ENCODE measurements at regions not wholly inside any gene's neighbourhood (a gene's known extent, or its start where the extent isn't known, plus 50 kb on each side); places are given as distances from the start of the nearest gene placed in this dataset.

GRCh38 chr2:81334046-81334445, 1029.5 kb upstream of the LRRTM1 start:
- Histone ChIP-seq H3K27me3 (no peaks in the 10 kb centered on the region), H3K4me3 (no peak overlapping the region), H3K4me1 (no peaks in the 10 kb centered on the region), H3K9me3 (no peaks in the 10 kb centered on the region), H3K36me3 (no peaks in the 10 kb centered on the region), H3K27ac (no peak overlapping the region)
- no peak for ATAC-seq (ENCODE audit: low FRiP score in 2 of 2)
- TF ChIP-seq POLR2A (IDR thresholded peaks at IDR 0.05): no peak
- TF ChIP-seq EP300 (IDR thresholded peaks at IDR 0.05): no peak
- TF ChIP-seq CTCF (IDR thresholded peaks at IDR 0.05): no peak
- no peak for TF ChIP-seq POLR2AphosphoS5 (IDR thresholded peaks at IDR 0.05)
- DNase-seq: no peak
- WGBS, 2 donors: 73 to 74% methylated on average over 2 of the region's 2 CpGs

GRCh38 chr2:81328968-81329367, 1024.4 kb upstream of the LRRTM1 start:
- no peak overlapping the region for H3K27ac ChIP-seq
- H3K27me3 ChIP-seq: no peaks in the 10 kb centered on the region
- no peak overlapping the region for H3K4me3 ChIP-seq
- DNase-seq (no peak), ATAC-seq (ENCODE audit: low FRiP score in 2 of 2) (no peak)
- H3K9me3 ChIP-seq: peaks cover 0 to 6% (median 3%) of the 10 kb centered on the region in 4 donors
- no peak for TF ChIP-seq POLR2AphosphoS5 (IDR thresholded peaks at IDR 0.05)
- TF ChIP-seq POLR2A (IDR thresholded peaks at IDR 0.05): no peak
- TF ChIP-seq EP300 (IDR thresholded peaks at IDR 0.05): no peak
- no peak for TF ChIP-seq CTCF (IDR thresholded peaks at IDR 0.05)
- no peaks in the 10 kb centered on the region for H3K36me3 ChIP-seq
- 85 to 92% methylated on average over 2 of the region's 2 CpGs for WGBS, 2 donors
- no peaks in the 10 kb centered on the region for H3K4me1 ChIP-seq

GRCh38 chr2:81327911-81328310, 1023.4 kb upstream of the LRRTM1 start:
- ATAC-seq (ENCODE audit: low FRiP score in 2 of 2) (no peak), DNase-seq (no peak)
- Histone ChIP-seq H3K4me3 (no peak overlapping the region), H3K27me3 (no peaks in the 10 kb centered on the region), H3K9me3 (peaks cover 0 to 7% (median 3%) of the 10 kb centered on the region in 4 donors), H3K36me3 (no peaks in the 10 kb centered on the region), H3K27ac (no peak overlapping the region), H3K4me1 (no peaks in the 10 kb centered on the region)
- no peak for TF ChIP-seq POLR2AphosphoS5 (IDR thresholded peaks at IDR 0.05)
- no peak for TF ChIP-seq CTCF (IDR thresholded peaks at IDR 0.05)
- TF ChIP-seq POLR2A (IDR thresholded peaks at IDR 0.05): no peak

GRCh38 chr2:81324046-81324445, 1019.5 kb upstream of the LRRTM1 start:
- Histone ChIP-seq H3K4me1 (no peaks in the 10 kb centered on the region), H3K27me3 (no peaks in the 10 kb centered on the region), H3K9me3 (peaks cover 0 to 7% (median 3%) of the 10 kb centered on the region in 4 donors), H3K36me3 (no peaks in the 10 kb centered on the region), H3K4me3 (no peak overlapping the region), H3K27ac (no peak overlapping the region)
- no peak for DNase-seq
- TF ChIP-seq POLR2AphosphoS5 (IDR thresholded peaks at IDR 0.05) (no peak), CTCF (IDR thresholded peaks at IDR 0.05) (no peak), POLR2A (IDR thresholded peaks at IDR 0.05) (no peak), EP300 (IDR thresholded peaks at IDR 0.05) (no peak)
- ATAC-seq (ENCODE audit: low FRiP score in 2 of 2): no peak
- 50 to 61% methylated on average over 3 of the region's 3 CpGs for WGBS, 2 donors

- Histone ChIP-seq H3K4me3 (no peak overlapping the region), H3K27ac (no peak overlapping the region), H3K4me1 (no peaks in the 10 kb centered on the region), H3K36me3 (no peaks in the 10 kb centered on the region), H3K9me3 (no peaks in the 10 kb centered on the region), H3K27me3 (no peaks in the 10 kb centered on the region)
- DNase-seq (no peak), ATAC-seq (ENCODE audit: low FRiP score in 2 of 2) (no peak)
- 49 to 52% methylated on average over 9 of the region's 9 CpGs for WGBS, 2 donors
- TF ChIP-seq EP300 (IDR thresholded peaks at IDR 0.05) (no peak), POLR2A (IDR thresholded peaks at IDR 0.05) (no peak), POLR2AphosphoS5 (IDR thresholded peaks at IDR 0.05) (no peak), CTCF (IDR thresholded peaks at IDR 0.05) (no peak)
Observed at GRCh38 chr2:81304154-81304830, 999.7 kb upstream of the LRRTM1 start.

Measured in upper lobe of left lung (tissue), 6 donors.